GM23338 (cell line): ENCODE measurements at regions not wholly inside any gene's neighbourhood (a gene's known extent, or its start where the extent isn't known, plus 50 kb on each side); places are given as distances from the start of the nearest gene placed in this dataset.

Experiments used
- ATAC-seq: fragments of 200-7000 bp; cut with Tn5 transposase; 3 replicates; pipeline ENCODE4 v1.9.1; 2020
- DNase-seq: peaks from one replicate; pipeline ENCODE4 v3.0.0-alpha.2; 2015; ENCODE audit warnings: low spot score
- H2AFZ ChIP-seq: fragments of 200-600 bp; sonication (generic); 2 replicates; pipeline ENCODE4 v1.8.0; 2016; ENCODE audit warnings: antibody characterized with exemption, mild to moderate bottlenecking, moderate library complexity
- H3F3A ChIP-seq: fragments of 200-600 bp; sonication (generic); replicated peaks from 2 replicates; pipeline ENCODE4 v1.8.0; 2017; ENCODE audit warnings: antibody characterized with exemption, mixed run types, low read depth
- H3K27ac ChIP-seq: fragments of 200-600 bp; sonication (generic); 2 replicates; pipeline ENCODE4 v1.6.1; 2016; ENCODE audit warnings: low read depth
- H3K27me3 ChIP-seq: fragments of 200-600 bp; sonication (generic); 2 replicates; pipeline ENCODE4 v1.8.0; 2016; ENCODE audit warnings: mild to moderate bottlenecking, mixed run types, moderate library complexity; ENCODE audit not compliant: insufficient read depth
- H3K36me3 ChIP-seq: fragments of 200-600 bp; sonication (generic); 2 replicates; pipeline ENCODE4 v1.8.0; 2016; ENCODE audit warnings: mild to moderate bottlenecking; ENCODE audit not compliant: insufficient read depth
- H3K4me1 ChIP-seq: fragments of 200-600 bp; sonication (generic); 2 replicates; pipeline ENCODE4 v1.8.0; 2016; ENCODE audit warnings: mild to moderate bottlenecking, moderate library complexity; ENCODE audit not compliant: insufficient read depth
- H3K4me2 ChIP-seq: fragments of 200-600 bp; sonication (generic); 2 replicates; pipeline ENCODE4 v1.7.1; 2017; ENCODE audit warnings: mixed run types
- H3K4me3 ChIP-seq: fragments of 200-600 bp; sonication (generic); 2 replicates; pipeline ENCODE4 v1.6.1; 2016; ENCODE audit warnings: mixed run types
- H3K79me2 ChIP-seq: fragments of 200-600 bp; sonication (generic); replicated peaks from 2 replicates; pipeline ENCODE4 v1.8.0; 2017; ENCODE audit warnings: mild to moderate bottlenecking; ENCODE audit not compliant: insufficient read depth
- H3K9me2 ChIP-seq: fragments of 200-600 bp; sonication (generic); 2 replicates; pipeline ENCODE4 v1.8.0; 2017; ENCODE audit not compliant: insufficient read depth
- H4K20me1 ChIP-seq: fragments of 200-600 bp; sonication (generic); replicated peaks from 2 replicates; pipeline ENCODE4 v1.8.0; 2017; ENCODE audit warnings: mild to moderate bottlenecking; ENCODE audit not compliant: insufficient read depth
- H3K27ac Mint-ChIP-seq: 2 replicates; pipeline ENCODE4 v1.8.0; 2020; ENCODE audit warnings: inconsistent platforms, mild to moderate bottlenecking, moderate library complexity, mixed read lengths
- H3K27me3 Mint-ChIP-seq: 3 replicates; pipeline ENCODE4 v1.8.0; 2022; ENCODE audit warnings: low read depth, mild to moderate bottlenecking, moderate library complexity, mixed read lengths, inconsistent platforms; ENCODE audit not compliant: insufficient read depth, poor library complexity
- H3K36me3 Mint-ChIP-seq: 3 replicates; pipeline ENCODE4 v1.8.0; 2021; ENCODE audit warnings: low read depth, mild to moderate bottlenecking, inconsistent platforms, moderate library complexity, mixed read lengths
- H3K4me1 Mint-ChIP-seq: 3 replicates; pipeline ENCODE4 v1.8.0; 2020; ENCODE audit warnings: mild to moderate bottlenecking, inconsistent platforms, mixed read lengths
- H3K4me3 Mint-ChIP-seq: 3 replicates; pipeline ENCODE4 v1.8.0; 2021; ENCODE audit warnings: moderate library complexity, mild to moderate bottlenecking, inconsistent platforms, mixed read lengths
- H3K9me3 Mint-ChIP-seq: 3 replicates; pipeline ENCODE4 v1.8.0; 2020; ENCODE audit warnings: moderate library complexity, mild to moderate bottlenecking, inconsistent platforms, mixed read lengths
- CREB1 ChIP-seq: fragments of 250-450 bp; sonication (Bioruptor Pico); IDR thresholded peaks from 2 replicates; pipeline ENCODE4 v1.5.0; 2020; ENCODE audit warnings: low read depth, mild to moderate bottlenecking, moderate library complexity
- ETS1 ChIP-seq: IDR thresholded peaks from 2 replicates; pipeline ENCODE4 v1.6.1; 2016; ENCODE audit warnings: antibody characterized with exemption
- EZH2 ChIP-seq: fragments of 200-600 bp; sonication (generic); IDR thresholded peaks from one replicate; pipeline ENCODE4 v1.8.0; 2017; ENCODE audit warnings: antibody characterized with exemption, mild to moderate bottlenecking, low read depth; ENCODE audit not compliant: unreplicated experiment
- EZH2phosphoT487 ChIP-seq: fragments of 200-600 bp; sonication (generic); IDR thresholded peaks from one replicate; pipeline ENCODE4 v1.8.1; 2018; ENCODE audit warnings: antibody characterized with exemption; ENCODE audit not compliant: unreplicated experiment
- JUNB ChIP-seq: IDR thresholded peaks from one replicate; pipeline ENCODE4 v1.6.1; 2016; ENCODE audit warnings: antibody characterized with exemption; ENCODE audit not compliant: unreplicated experiment
- NANOG ChIP-seq: IDR thresholded peaks from 2 replicates; pipeline ENCODE4 v1.6.1; 2016; ENCODE audit warnings: antibody characterized with exemption, borderline replicate concordance
- POLR2AphosphoS5 ChIP-seq: IDR thresholded peaks from 2 replicates; pipeline ENCODE4 v1.6.1; 2016; ENCODE audit warnings: antibody characterized with exemption, low read depth
- STAT1 ChIP-seq: IDR thresholded peaks from one replicate; pipeline ENCODE4 v1.6.1; 2016; ENCODE audit warnings: antibody characterized with exemption; ENCODE audit not compliant: unreplicated experiment
- ZNF114 ChIP-seq: fragments of 250-450 bp; sonication (Bioruptor Pico); IDR thresholded peaks from 2 replicates; pipeline ENCODE4 v1.5.0; 2020; ENCODE audit warnings: mild to moderate bottlenecking, moderate library complexity
- ZNF331 ChIP-seq: fragments of 250-450 bp; sonication (Bioruptor Pico); IDR thresholded peaks from 2 replicates; pipeline ENCODE4 v1.5.0; 2020; ENCODE audit warnings: low read depth, mild to moderate bottlenecking, moderate library complexity
- ZNF462 ChIP-seq: fragments of 250-450 bp; sonication (Bioruptor Pico); IDR thresholded peaks from 2 replicates; pipeline ENCODE4 v1.5.0; 2020; ENCODE audit warnings: mild to moderate bottlenecking, moderate library complexity
- TF ChIP-seq, protein P1 (sequence below): IDR thresholded peaks from one replicate; pipeline ENCODE4 v1.6.1; 2018; ENCODE audit warnings: antibody characterized with exemption; ENCODE audit not compliant: unreplicated experiment
- TF ChIP-seq, protein P2 (sequence below), 2 experiments: fragments of 200-600 bp in 1 of 2; sonication (generic) in 1 of 2; conservative IDR thresholded peaks; 2 replicates each; pipeline versions ENCODE4 v1.5.1 to v1.6.1; 2016 to 2017; ENCODE audit warnings: antibody characterized with exemption in 2 of 2, low read depth in 2 of 2, mild to moderate bottlenecking in 2 of 2, moderate library complexity in 1 of 2

GRCh38 chr6:8574749-8575468 lies 139.6 kb upstream of the SLC35B3 start:
- H2AFZ ChIP-seq, result no peak overlapping the region
- no peaks in the 10 kb centered on the region for H3K36me3 Mint-ChIP-seq

More at GRCh38 chr6:8574749-8575468, 139.6 kb upstream of the SLC35B3 start:
- Histone ChIP-seq H3K36me3 (no peaks in the 10 kb centered on the region), H4K20me1 (no peaks in the 10 kb centered on the region), H3K9me2 (no peaks in the 10 kb centered on the region), H3K4me1 (no peaks in the 10 kb centered on the region; the same call in 1 of the 2 replicates), H3K4me2 (no peak overlapping the region), H3K27me3 (no peaks in the 10 kb centered on the region), H3K79me2 (no peaks in the 10 kb centered on the region), H3K27ac (no peak overlapping the region), H3K4me3 (no peak overlapping the region), H3F3A (no peaks in the 10 kb centered on the region)
- no peak for ATAC-seq
- H3K4me1 Mint-ChIP-seq, result peaks cover 2% of the 10 kb centered on the region; the same call in 1 of the 3 replicates
- DNase-seq, result no peak
- no peaks in the 10 kb centered on the region for H3K9me3 Mint-ChIP-seq
- TF ChIP-seq ZNF462 (CRISPR knock-in tag), result no peak
- no peak for TF ChIP-seq NANOG
- TF ChIP-seq EZH2phosphoT487, result no peak
- TF ChIP-seq EZH2, result no peak
- no peak for TF ChIP-seq STAT1
- TF ChIP-seq JUNB, result no peak
- TF ChIP-seq ETS1, result no peak
- TF ChIP-seq POLR2AphosphoS5, result no peak
- TF ChIP-seq ZNF114 (CRISPR knock-in tag), result no peak
- TF ChIP-seq, protein P1, sequence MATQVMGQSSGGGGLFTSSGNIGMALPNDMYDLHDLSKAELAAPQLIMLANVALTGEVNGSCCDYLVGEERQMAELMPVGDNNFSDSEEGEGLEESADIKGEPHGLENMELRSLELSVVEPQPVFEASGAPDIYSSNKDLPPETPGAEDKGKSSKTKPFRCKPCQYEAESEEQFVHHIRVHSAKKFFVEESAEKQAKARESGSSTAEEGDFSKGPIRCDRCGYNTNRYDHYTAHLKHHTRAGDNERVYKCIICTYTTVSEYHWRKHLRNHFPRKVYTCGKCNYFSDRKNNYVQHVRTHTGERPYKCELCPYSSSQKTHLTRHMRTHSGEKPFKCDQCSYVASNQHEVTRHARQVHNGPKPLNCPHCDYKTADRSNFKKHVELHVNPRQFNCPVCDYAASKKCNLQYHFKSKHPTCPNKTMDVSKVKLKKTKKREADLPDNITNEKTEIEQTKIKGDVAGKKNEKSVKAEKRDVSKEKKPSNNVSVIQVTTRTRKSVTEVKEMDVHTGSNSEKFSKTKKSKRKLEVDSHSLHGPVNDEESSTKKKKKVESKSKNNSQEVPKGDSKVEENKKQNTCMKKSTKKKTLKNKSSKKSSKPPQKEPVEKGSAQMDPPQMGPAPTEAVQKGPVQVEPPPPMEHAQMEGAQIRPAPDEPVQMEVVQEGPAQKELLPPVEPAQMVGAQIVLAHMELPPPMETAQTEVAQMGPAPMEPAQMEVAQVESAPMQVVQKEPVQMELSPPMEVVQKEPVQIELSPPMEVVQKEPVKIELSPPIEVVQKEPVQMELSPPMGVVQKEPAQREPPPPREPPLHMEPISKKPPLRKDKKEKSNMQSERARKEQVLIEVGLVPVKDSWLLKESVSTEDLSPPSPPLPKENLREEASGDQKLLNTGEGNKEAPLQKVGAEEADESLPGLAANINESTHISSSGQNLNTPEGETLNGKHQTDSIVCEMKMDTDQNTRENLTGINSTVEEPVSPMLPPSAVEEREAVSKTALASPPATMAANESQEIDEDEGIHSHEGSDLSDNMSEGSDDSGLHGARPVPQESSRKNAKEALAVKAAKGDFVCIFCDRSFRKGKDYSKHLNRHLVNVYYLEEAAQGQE, result no peak
- TF ChIP-seq ZNF331 (CRISPR knock-in tag), result no peak
- TF ChIP-seq, protein P2, sequence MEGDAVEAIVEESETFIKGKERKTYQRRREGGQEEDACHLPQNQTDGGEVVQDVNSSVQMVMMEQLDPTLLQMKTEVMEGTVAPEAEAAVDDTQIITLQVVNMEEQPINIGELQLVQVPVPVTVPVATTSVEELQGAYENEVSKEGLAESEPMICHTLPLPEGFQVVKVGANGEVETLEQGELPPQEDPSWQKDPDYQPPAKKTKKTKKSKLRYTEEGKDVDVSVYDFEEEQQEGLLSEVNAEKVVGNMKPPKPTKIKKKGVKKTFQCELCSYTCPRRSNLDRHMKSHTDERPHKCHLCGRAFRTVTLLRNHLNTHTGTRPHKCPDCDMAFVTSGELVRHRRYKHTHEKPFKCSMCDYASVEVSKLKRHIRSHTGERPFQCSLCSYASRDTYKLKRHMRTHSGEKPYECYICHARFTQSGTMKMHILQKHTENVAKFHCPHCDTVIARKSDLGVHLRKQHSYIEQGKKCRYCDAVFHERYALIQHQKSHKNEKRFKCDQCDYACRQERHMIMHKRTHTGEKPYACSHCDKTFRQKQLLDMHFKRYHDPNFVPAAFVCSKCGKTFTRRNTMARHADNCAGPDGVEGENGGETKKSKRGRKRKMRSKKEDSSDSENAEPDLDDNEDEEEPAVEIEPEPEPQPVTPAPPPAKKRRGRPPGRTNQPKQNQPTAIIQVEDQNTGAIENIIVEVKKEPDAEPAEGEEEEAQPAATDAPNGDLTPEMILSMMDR (conservative IDR thresholded peaks at IDR 0.05; ENCODE audit: low read depth in 2 of 2), result no peak
- TF ChIP-seq CREB1 (CRISPR knock-in tag), result no peak
- H3K27ac Mint-ChIP-seq, result no peak overlapping the region
- H3K4me3 Mint-ChIP-seq, result no peak overlapping the region
- no peaks in the 10 kb centered on the region for H3K27me3 Mint-ChIP-seq
